ENCODE measurements at regions not wholly inside any gene's neighbourhood (a gene's known extent, or its start where the extent isn't known, plus 50 kb on each side); places are given as distances from the start of the nearest gene placed in this dataset.

DNA sequence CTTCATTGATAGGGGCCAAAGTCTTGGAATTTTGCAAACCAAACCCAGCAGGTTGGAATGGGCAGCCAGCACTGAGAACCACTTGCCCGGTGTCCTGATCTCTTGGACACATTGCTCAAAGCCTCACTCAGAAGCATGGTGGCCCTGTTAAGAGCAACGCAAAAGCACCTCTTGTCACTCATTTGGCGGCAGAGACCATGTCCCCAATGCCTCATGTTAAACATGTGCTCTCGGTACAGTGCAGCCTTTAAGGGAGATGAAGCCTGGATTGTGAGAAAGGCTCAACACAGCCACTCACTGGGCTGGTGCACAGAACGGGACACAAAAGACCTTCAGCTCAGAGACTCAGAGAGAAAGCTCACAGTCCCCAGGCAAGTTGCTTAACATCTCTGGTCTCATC lies 298.4 kb upstream of the PRDM1 start:
- Histone ChIP-seq H3F3A (replicated peaks; ENCODE audit: insufficient read depth) (no peaks in the 10 kb centered on the region), H3K27ac (ENCODE audit: low read depth in 2 of 2, low read length in 1 of 2) (no peak overlapping the region), H3K4me3 (ENCODE audit: low read depth in 2 of 2, low read length in 1 of 2) (no peak overlapping the region), H3K27me3 (ENCODE audit: insufficient read depth) (no peaks in the 10 kb centered on the region), H3K9me3 (no peaks in the 10 kb centered on the region), H3K9me2 (no peaks in the 10 kb centered on the region), H3K36me3 (replicated peaks in 1 of 2; ENCODE audit: control insufficient read depth in 1 of 2, insufficient read depth in 2 of 2, low read length in 1 of 2) (no peaks in the 10 kb centered on the region), H3K4me2 (no peak overlapping the region), H3K4me1 (ENCODE audit: control insufficient read depth in 1 of 2, insufficient read depth in 2 of 2, low read depth in 1 of 2, low read length in 1 of 2) (no peaks in the 10 kb centered on the region), H4K20me1 (ENCODE audit: insufficient read depth) (no peaks in the 10 kb centered on the region), H3K9ac (no peak overlapping the region), H2AFZ (ENCODE audit: low read depth) (no peak overlapping the region), H3K79me2 (ENCODE audit: insufficient read depth) (no peaks in the 10 kb centered on the region)
- 70% methylated on average over 4 of the region's 5 CpGs for WGBS (ENCODE audit: low lambda C conversion rate)
- TF ChIP-seq CHD2 (IDR thresholded peaks at IDR 0.05; ENCODE audit: low read length, partially characterized antibody) = no peak
- TF ChIP-seq JUND (IDR thresholded peaks at IDR 0.05) = no peak
- no peak for TF ChIP-seq FOXM1 (IDR thresholded peaks at IDR 0.05; ENCODE audit: low read depth)
- TF ChIP-seq FOXJ3 (CRISPR knock-in tag; IDR thresholded peaks at IDR 0.05) = no peak
- TF ChIP-seq, protein P1, sequence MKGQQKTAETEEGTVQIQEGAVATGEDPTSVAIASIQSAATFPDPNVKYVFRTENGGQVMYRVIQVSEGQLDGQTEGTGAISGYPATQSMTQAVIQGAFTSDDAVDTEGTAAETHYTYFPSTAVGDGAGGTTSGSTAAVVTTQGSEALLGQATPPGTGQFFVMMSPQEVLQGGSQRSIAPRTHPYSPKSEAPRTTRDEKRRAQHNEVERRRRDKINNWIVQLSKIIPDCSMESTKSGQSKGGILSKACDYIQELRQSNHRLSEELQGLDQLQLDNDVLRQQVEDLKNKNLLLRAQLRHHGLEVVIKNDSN (IDR thresholded peaks at IDR 0.05; ENCODE audit: borderline replicate concordance, low read depth) = no peak
- TF ChIP-seq, protein P2, sequence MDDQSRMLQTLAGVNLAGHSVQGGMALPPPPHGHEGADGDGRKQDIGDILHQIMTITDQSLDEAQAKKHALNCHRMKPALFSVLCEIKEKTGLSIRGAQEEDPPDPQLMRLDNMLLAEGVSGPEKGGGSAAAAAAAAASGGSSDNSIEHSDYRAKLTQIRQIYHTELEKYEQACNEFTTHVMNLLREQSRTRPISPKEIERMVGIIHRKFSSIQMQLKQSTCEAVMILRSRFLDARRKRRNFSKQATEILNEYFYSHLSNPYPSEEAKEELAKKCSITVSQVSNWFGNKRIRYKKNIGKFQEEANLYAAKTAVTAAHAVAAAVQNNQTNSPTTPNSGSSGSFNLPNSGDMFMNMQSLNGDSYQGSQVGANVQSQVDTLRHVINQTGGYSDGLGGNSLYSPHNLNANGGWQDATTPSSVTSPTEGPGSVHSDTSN (IDR thresholded peaks at IDR 0.05) = no peak
- TF ChIP-seq FOSL2 (IDR thresholded peaks at IDR 0.05; ENCODE audit: borderline replicate concordance, low read depth) = no peak
- TF ChIP-seq YY1 (IDR thresholded peaks at IDR 0.05; ENCODE audit: low read depth) = no peak
- TF ChIP-seq ZBTB33 (IDR thresholded peaks at IDR 0.05; ENCODE audit: borderline replicate concordance, low read depth) = no peak
- no peak for TF ChIP-seq ELF1 (IDR thresholded peaks at IDR 0.05)
- no peak for TF ChIP-seq EP300 (IDR thresholded peaks at IDR 0.05; ENCODE audit: borderline replicate concordance in 1 of 2, low read depth in 1 of 2, low read length in 1 of 2)
- DNase-seq = no peak
- POLR2A ChIA-PET = no interaction called here
- CTCF ChIA-PET = no interaction called here

- Histone ChIP-seq H4K20me1 (ENCODE audit: insufficient read depth) (no peaks in the 10 kb centered on the region), H3K9me3 (no peaks in the 10 kb centered on the region), H2AFZ (ENCODE audit: low read depth) (no peak overlapping the region), H3K4me2 (no peak overlapping the region), H3F3A (replicated peaks; ENCODE audit: insufficient read depth) (no peaks in the 10 kb centered on the region), H3K79me2 (ENCODE audit: insufficient read depth) (no peaks in the 10 kb centered on the region), H3K4me1 (ENCODE audit: control insufficient read depth in 1 of 2, insufficient read depth in 2 of 2, low read depth in 1 of 2, low read length in 1 of 2) (no peaks in the 10 kb centered on the region), H3K9me2 (no peaks in the 10 kb centered on the region), H3K27me3 (ENCODE audit: insufficient read depth) (no peaks in the 10 kb centered on the region), H3K4me3 (ENCODE audit: low read depth in 2 of 2, low read length in 1 of 2) (no peak overlapping the region), H3K27ac (ENCODE audit: low read depth in 2 of 2, low read length in 1 of 2) (no peak overlapping the region), H3K9ac (no peak overlapping the region), H3K36me3 (replicated peaks in 1 of 2; ENCODE audit: control insufficient read depth in 1 of 2, insufficient read depth in 2 of 2, low read length in 1 of 2) (no peaks in the 10 kb centered on the region)
- ChIA-PET POLR2A (no interaction called here), CTCF (no interaction called here)
- WGBS (ENCODE audit: low lambda C conversion rate) = 81% methylated on average over 8 of the region's 10 CpGs
- DNase-seq = no peak
- TF ChIP-seq EP300 (IDR thresholded peaks at IDR 0.05; ENCODE audit: borderline replicate concordance in 1 of 2, low read depth in 1 of 2, low read length in 1 of 2) (no peak), RXRA (IDR thresholded peaks at IDR 0.05; ENCODE audit: borderline replicate concordance, low read depth) (no peak)
These were observed 299.1 kb upstream of the PRDM1 start for GRCh38 chr6:105786890-105787655.
